Spleen (tissue), 7 donors: ENCODE measurements at regions not wholly inside any gene's neighbourhood (a gene's known extent, or its start where the extent isn't known, plus 50 kb on each side); places are given as distances from the start of the nearest gene placed in this dataset.

Experiments used
- CTCF ChIP-seq, 11 experiments: fragments of 200-600 bp in 7 of 11; fragments of 450-650 bp in 4 of 11; sonication (generic) in 4 of 11; IDR thresholded peaks in 8 of 11; conservative IDR thresholded peaks in 3 of 11; 1 replicate in 7 of 11; 2 replicates in 4 of 11; pipeline versions ENCODE4 v1.4.0 to v1.8.0; 2016 to 2021; ENCODE audit warnings: antibody characterized with exemption in 11 of 11, inconsistent platforms in 4 of 11, mild to moderate bottlenecking in 1 of 11
- POLR2A ChIP-seq, 3 donors: fragments of 450-650 bp; IDR thresholded peaks; one replicate each; pipeline ENCODE4 v1.5.1; 2017; ENCODE audit warnings: antibody characterized with exemption in 3 of 3, mild to moderate bottlenecking in 1 of 3
- donor health status: DM: no; HTN: no; CAD: no; lungs with moderate emphysema.
- donor health status: DM: no; HTN: no; CAD: no.
- donor health status: DM: no; HTN: no; CAD: no.

- TF ChIP-seq CTCF (IDR thresholded peaks at IDR 0.05 in 8 of 11, conservative IDR thresholded peaks at IDR 0.05 in 3 of 11) = no peak
- no peak for TF ChIP-seq POLR2A (IDR thresholded peaks at IDR 0.05)
These were observed 71.8 kb downstream of the C4orf33 start for GRCh38 chr4:129167640-129168260.
